HepG2 (cell line): ENCODE measurements at regions not wholly inside any gene's neighbourhood (a gene's known extent, or its start where the extent isn't known, plus 50 kb on each side); places are given as distances from the start of the nearest gene placed in this dataset.

Source experiments
- EP300 ChIP-seq, 3 experiments: sonication (generic) in 1 of 3; formaldehyde crosslinking in 1 of 3; IDR thresholded peaks; 2 replicates each; pipeline versions ENCODE4 v1.5.1 to v1.6.1; 2011 to 2020; ENCODE audit warnings: low read depth in 2 of 3, low read length in 2 of 3, borderline replicate concordance in 1 of 3, improper control_type of control experiment in 1 of 3, mild to moderate bottlenecking in 1 of 3, missing genetic modification reagents in 1 of 3, moderate library complexity in 1 of 3
- KLF16 ChIP-seq, 2 experiments: sonication (generic) in 1 of 2; formaldehyde crosslinking in 1 of 2; IDR thresholded peaks; 2 replicates each; pipeline versions ENCODE4 v1.6.1 to v1.8.0; 2016 to 2023; ENCODE audit warnings: missing genetic modification reagents in 2 of 2, missing compliant biosample characterization in 1 of 2
- MAFF ChIP-seq: IDR thresholded peaks from 2 replicates; pipeline ENCODE4 v1.6.1; 2011; ENCODE audit warnings: low read depth, low read length, improper control_type of control experiment
- MYC ChIP-seq: sonication (generic); formaldehyde crosslinking; IDR thresholded peaks from 2 replicates; pipeline ENCODE4 v1.9.0; 2021; ENCODE audit warnings: missing genetic modification reagents, borderline replicate concordance
- NFRKB ChIP-seq: fragments of 450-650 bp; IDR thresholded peaks from 2 replicates; pipeline ENCODE4 v1.6.1; 2017
- POLR2A ChIP-seq, 2 experiments: IDR thresholded peaks; 2 replicates each; pipeline ENCODE4 v1.6.1; 2011; ENCODE audit warnings: low read depth in 2 of 2, low read length in 2 of 2, mild to moderate bottlenecking in 1 of 2, moderate library complexity in 1 of 2; ENCODE audit not compliant: insufficient read depth in 1 of 2
- RARG ChIP-seq: sonication (generic); formaldehyde crosslinking; IDR thresholded peaks from 2 replicates; pipeline ENCODE4 v1.4.0; 2020; ENCODE audit warnings: low read depth, mild to moderate bottlenecking, missing genetic modification reagents
- TEAD2 ChIP-seq: sonication (generic); formaldehyde crosslinking; IDR thresholded peaks from 2 replicates; pipeline ENCODE4 v1.9.0; 2021; ENCODE audit warnings: missing genetic modification reagents
- ZSCAN5A ChIP-seq: sonication (generic); formaldehyde crosslinking; IDR thresholded peaks from 2 replicates; pipeline ENCODE4 v1.8.0; 2022; ENCODE audit warnings: mild to moderate bottlenecking, missing genetic modification reagents, borderline replicate concordance
- TF ChIP-seq, protein P1 (sequence below): sonication (generic); formaldehyde crosslinking; IDR thresholded peaks from 2 replicates; pipeline ENCODE4 v1.5.1; 2020; ENCODE audit warnings: missing genetic modification reagents, mild to moderate bottlenecking, borderline replicate concordance

- no peak for TF ChIP-seq MAFF
- no peak for TF ChIP-seq ZSCAN5A
- no peak for TF ChIP-seq EP300 (IDR thresholded peaks at IDR 0.05; ENCODE audit: low read depth in 2 of 2, low read length in 2 of 2)
- no peak for TF ChIP-seq EP300 (CRISPR knock-in tag; IDR thresholded peaks at IDR 0.05; ENCODE audit: borderline replicate concordance)
- no peak for TF ChIP-seq TEAD2 (CRISPR knock-in tag)
- TF ChIP-seq KLF16 (CRISPR knock-in tag; IDR thresholded peaks at IDR 0.05): no peak
- no peak for TF ChIP-seq RARG
- TF ChIP-seq POLR2A (IDR thresholded peaks at IDR 0.05; ENCODE audit: insufficient read depth in 1 of 2, low read depth in 2 of 2, low read length in 2 of 2): no peak
- TF ChIP-seq, protein P1, sequence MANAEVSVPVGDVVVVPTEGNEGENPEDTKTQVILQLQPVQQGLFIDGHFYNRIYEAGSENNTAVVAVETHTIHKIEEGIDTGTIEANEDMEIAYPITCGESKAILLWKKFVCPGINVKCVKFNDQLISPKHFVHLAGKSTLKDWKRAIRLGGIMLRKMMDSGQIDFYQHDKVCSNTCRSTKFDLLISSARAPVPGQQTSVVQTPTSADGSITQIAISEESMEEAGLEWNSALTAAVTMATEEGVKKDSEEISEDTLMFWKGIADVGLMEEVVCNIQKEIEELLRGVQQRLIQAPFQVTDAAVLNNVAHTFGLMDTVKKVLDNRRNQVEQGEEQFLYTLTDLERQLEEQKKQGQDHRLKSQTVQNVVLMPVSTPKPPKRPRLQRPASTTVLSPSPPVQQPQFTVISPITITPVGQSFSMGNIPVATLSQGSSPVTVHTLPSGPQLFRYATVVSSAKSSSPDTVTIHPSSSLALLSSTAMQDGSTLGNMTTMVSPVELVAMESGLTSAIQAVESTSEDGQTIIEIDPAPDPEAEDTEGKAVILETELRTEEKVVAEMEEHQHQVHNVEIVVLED (CRISPR knock-in tag): no peak
- TF ChIP-seq NFRKB: no peak
- TF ChIP-seq MYC: no peak
These were observed 135.0 kb upstream of the ARL4C start for GRCh38 chr2:234631646-234632514.
